ENCODE measurements at regions not wholly inside any gene's neighbourhood (a gene's known extent, or its start where the extent isn't known, plus 50 kb on each side); places are given as distances from the start of the nearest gene placed in this dataset.

- DNase-seq = no peak
- H3K36me3 ChIP-seq = no peaks in the 10 kb centered on the region
- no peak for TF ChIP-seq CTCF (IDR thresholded peaks at IDR 0.05)
- no peak for TF ChIP-seq POLR2A (IDR thresholded peaks at IDR 0.05)
Measured at GRCh38 chr4:104117776-104118175, 376.9 kb downstream of the CXXC4 start.

GRCh38 chr4:104113850-104114249 is 380.8 kb downstream of the CXXC4 start:
- H3K4me3 ChIP-seq = no peak overlapping the region
- TF ChIP-seq CTCF (IDR thresholded peaks at IDR 0.05) (no peak), POLR2A (IDR thresholded peaks at IDR 0.05) (no peak)

More at GRCh38 chr4:104117776-104118175, 376.9 kb downstream of the CXXC4 start:
- no peaks in the 10 kb centered on the region for H3K4me1 ChIP-seq
- no peak overlapping the region for H3K4me3 ChIP-seq
- no peak overlapping the region for H3K27ac ChIP-seq
- H3K27me3 ChIP-seq = no peaks in the 10 kb centered on the region
- H3K9me3 ChIP-seq = no peaks in the 10 kb centered on the region

GRCh38 chr4:104099141-104099540 is 379.4 kb upstream of the TACR3 start:
- H3K27ac ChIP-seq = no peak overlapping the region
- no peaks in the 10 kb centered on the region for H3K36me3 ChIP-seq
- DNase-seq = no peak
- H3K4me3 ChIP-seq = no peak overlapping the region
- TF ChIP-seq CTCF (IDR thresholded peaks at IDR 0.05) (no peak), POLR2A (IDR thresholded peaks at IDR 0.05) (no peak)
- no peaks in the 10 kb centered on the region for H3K4me1 ChIP-seq
- no peaks in the 10 kb centered on the region for H3K27me3 ChIP-seq
- H3K9me3 ChIP-seq = no peaks in the 10 kb centered on the region

More at GRCh38 chr4:104113850-104114249, 380.8 kb downstream of the CXXC4 start:
- no peaks in the 10 kb centered on the region for H3K9me3 ChIP-seq
- no peak for DNase-seq
- H3K27me3 ChIP-seq = no peaks in the 10 kb centered on the region
- no peak overlapping the region for H3K27ac ChIP-seq
- H3K36me3 ChIP-seq = no peaks in the 10 kb centered on the region
- no peaks in the 10 kb centered on the region for H3K4me1 ChIP-seq

GRCh38 chr4:104093247-104093646 is 373.5 kb upstream of the TACR3 start:
- Histone ChIP-seq H3K27me3 (no peaks in the 10 kb centered on the region), H3K27ac (no peak overlapping the region), H3K9me3 (no peaks in the 10 kb centered on the region), H3K4me1 (no peaks in the 10 kb centered on the region), H3K36me3 (no peaks in the 10 kb centered on the region), H3K4me3 (no peak overlapping the region)
- no peak for TF ChIP-seq CTCF (IDR thresholded peaks at IDR 0.05)
- no peak for TF ChIP-seq POLR2A (IDR thresholded peaks at IDR 0.05)
- no peak for DNase-seq

GRCh38 chr4:104073229-104073628 is 353.4 kb upstream of the TACR3 start:
- no peaks in the 10 kb centered on the region for H3K9me3 ChIP-seq
- no peaks in the 10 kb centered on the region for H3K36me3 ChIP-seq
- H3K4me3 ChIP-seq = no peak overlapping the region
- no peak for TF ChIP-seq CTCF (IDR thresholded peaks at IDR 0.05)
- TF ChIP-seq POLR2A (IDR thresholded peaks at IDR 0.05) = no peak
- no peaks in the 10 kb centered on the region for H3K4me1 ChIP-seq
- no peak for DNase-seq
- no peak overlapping the region for H3K27ac ChIP-seq
- H3K27me3 ChIP-seq = no peaks in the 10 kb centered on the region

GRCh38 chr4:104066533-104066932 is 346.7 kb upstream of the TACR3 start:
- H3K27me3 ChIP-seq = no peaks in the 10 kb centered on the region
- TF ChIP-seq CTCF (IDR thresholded peaks at IDR 0.05) (no peak), POLR2A (IDR thresholded peaks at IDR 0.05) (no peak)
- no peaks in the 10 kb centered on the region for H3K4me1 ChIP-seq
- H3K36me3 ChIP-seq = no peaks in the 10 kb centered on the region
- H3K27ac ChIP-seq = no peak overlapping the region
- DNase-seq = no peak
- no peaks in the 10 kb centered on the region for H3K9me3 ChIP-seq
- H3K4me3 ChIP-seq = no peak overlapping the region

Measured in Peyer's patch (tissue), 4 donors.